ENCODE measurements at regions not wholly inside any gene's neighbourhood (a gene's known extent, or its start where the extent isn't known, plus 50 kb on each side); places are given as distances from the start of the nearest gene placed in this dataset.
"Not testable (repeated sequence)": the region's sequence is repeated elsewhere in the genome, so short reads cannot be mapped to it uniquely, and the experiment has no call there.

- H3K27ac Mint-ChIP-seq (ENCODE audit: unreplicated experiment): no peak overlapping the region
- peaks cover 6% of the 10 kb centered on the region for H3K4me1 Mint-ChIP-seq
- no peak for TF ChIP-seq CTCF (conservative IDR thresholded peaks at IDR 0.05)
- H3K9me3 Mint-ChIP-seq: no peaks in the 10 kb centered on the region
- no peak overlapping the region for H3K4me3 Mint-ChIP-seq
- no peak for DNase-seq (ENCODE audit: low read depth, low spot score)
- peaks cover 22% of the 10 kb centered on the region for H3K27me3 Mint-ChIP-seq (ENCODE audit: low read depth)
- H3K36me3 Mint-ChIP-seq (ENCODE audit: low read depth): no peaks in the 10 kb centered on the region
Observed at GRCh38 chr7:98731651-98732050, 114.6 kb downstream of the NPTX2 start.

GRCh38 chr7:98733036-98733435 lies 116.0 kb downstream of the NPTX2 start:
- Mint-ChIP-seq H3K4me1 (no peaks in the 10 kb centered on the region), H3K36me3 (ENCODE audit: low read depth) (no peaks in the 10 kb centered on the region), H3K27ac (ENCODE audit: unreplicated experiment) (no peak overlapping the region), H3K27me3 (ENCODE audit: low read depth) (peaks cover 16% of the 10 kb centered on the region), H3K4me3 (no peak overlapping the region), H3K9me3 (no peaks in the 10 kb centered on the region)
- peak; percentile 64 for TF ChIP-seq CTCF (conservative IDR thresholded peaks at IDR 0.05)
- peak; percentile 49 for DNase-seq (ENCODE audit: low read depth, low spot score)

- no peaks in the 10 kb centered on the region for H3K27me3 Mint-ChIP-seq (ENCODE audit: low read depth)
- no peak for DNase-seq (ENCODE audit: low read depth, low spot score)
- H3K36me3 Mint-ChIP-seq (ENCODE audit: low read depth): no peaks in the 10 kb centered on the region
- no peaks in the 10 kb centered on the region for H3K4me1 Mint-ChIP-seq
- H3K4me3 Mint-ChIP-seq: no peak overlapping the region
- H3K27ac Mint-ChIP-seq (ENCODE audit: unreplicated experiment): no peak overlapping the region
- H3K9me3 Mint-ChIP-seq: no peaks in the 10 kb centered on the region
- no peak for TF ChIP-seq CTCF (conservative IDR thresholded peaks at IDR 0.05)
Observed at GRCh38 chr7:98735801-98736200, 118.7 kb downstream of the NPTX2 start.

GRCh38 chr7:98736461-98736860 lies 119.4 kb downstream of the NPTX2 start:
- H3K36me3 Mint-ChIP-seq (ENCODE audit: low read depth); DNase-seq (ENCODE audit: low read depth, low spot score); H3K27me3 Mint-ChIP-seq (ENCODE audit: low read depth); H3K9me3 Mint-ChIP-seq; H3K4me1 Mint-ChIP-seq; H3K4me3 Mint-ChIP-seq; H3K27ac Mint-ChIP-seq (ENCODE audit: unreplicated experiment): not testable (repeated sequence)

- no peak for DNase-seq (ENCODE audit: low read depth, low spot score)
- H3K36me3 Mint-ChIP-seq (ENCODE audit: low read depth): no peaks in the 10 kb centered on the region
- no peak overlapping the region for H3K4me3 Mint-ChIP-seq
- no peaks in the 10 kb centered on the region for H3K9me3 Mint-ChIP-seq
- no peak overlapping the region for H3K27ac Mint-ChIP-seq (ENCODE audit: unreplicated experiment)
- no peaks in the 10 kb centered on the region for H3K4me1 Mint-ChIP-seq
- H3K27me3 Mint-ChIP-seq (ENCODE audit: low read depth): no peaks in the 10 kb centered on the region
- no peak for TF ChIP-seq CTCF (conservative IDR thresholded peaks at IDR 0.05)
Observed at GRCh38 chr7:98737176-98737575, 120.1 kb downstream of the NPTX2 start.

GRCh38 chr7:98740643-98741042 lies 123.6 kb downstream of the NPTX2 start:
- Mint-ChIP-seq H3K36me3 (ENCODE audit: low read depth) (no peaks in the 10 kb centered on the region), H3K9me3 (no peaks in the 10 kb centered on the region), H3K4me1 (no peaks in the 10 kb centered on the region), H3K27ac (ENCODE audit: unreplicated experiment) (no peak overlapping the region), H3K27me3 (ENCODE audit: low read depth) (peaks cover 4% of the 10 kb centered on the region), H3K4me3 (no peak overlapping the region)
- no peak for DNase-seq (ENCODE audit: low read depth, low spot score)
- TF ChIP-seq CTCF (conservative IDR thresholded peaks at IDR 0.05): no peak
